ENCODE measurements at regions not wholly inside any gene's neighbourhood (a gene's known extent, or its start where the extent isn't known, plus 50 kb on each side); places are given as distances from the start of the nearest gene placed in this dataset.

DNA sequence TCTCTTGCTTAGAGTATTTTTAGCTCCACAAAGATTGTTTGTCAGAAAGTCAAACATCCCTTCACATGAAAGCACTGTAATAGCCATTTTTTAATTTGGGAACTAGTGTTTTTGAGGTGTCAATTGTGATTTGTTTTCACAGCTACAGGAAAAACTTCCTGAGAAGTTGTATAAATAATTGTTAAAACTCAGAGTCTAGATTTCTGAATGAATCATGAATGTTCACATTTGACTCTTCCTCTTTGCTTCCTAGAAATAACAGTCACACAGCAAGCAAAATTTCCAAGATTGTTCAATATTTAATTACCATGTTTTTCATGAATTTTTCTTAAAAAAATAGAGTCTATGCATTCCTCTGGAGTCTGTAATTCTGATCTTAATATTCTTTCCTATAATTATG lies 156.9 kb upstream of the SLC7A11 start:
- Histone ChIP-seq H3K4me3 (ENCODE audit: insufficient read depth, low read depth, low read length) (no peak overlapping the region), H3K9ac (ENCODE audit: low read depth, low read length) (no peak overlapping the region), H3K27me3 (ENCODE audit: control insufficient read depth, insufficient read depth, low read length) (no peaks in the 10 kb centered on the region), H3K9me1 (ENCODE audit: insufficient read depth, low read length) (no peaks in the 10 kb centered on the region), H2BK5ac (ENCODE audit: low read depth, low read length, poor library complexity, severe bottlenecking) (no peak overlapping the region), H3K4me2 (ENCODE audit: low read depth, low read length) (no peak overlapping the region), H2AK9ac (replicated peaks; ENCODE audit: low read depth, low read length, poor library complexity) (no peak overlapping the region), H3K9me3 (ENCODE audit: control insufficient read depth, insufficient read depth, low read length) (no peaks in the 10 kb centered on the region), H4K5ac (ENCODE audit: low read depth, low read length) (no peak overlapping the region), H2BK15ac (ENCODE audit: low read depth, low read length) (no peak overlapping the region), H4K8ac (ENCODE audit: low read depth in 2 of 2, low read length in 2 of 2) (no peak overlapping the region), H3K79me1 (ENCODE audit: low read depth in 1 of 2, low read length in 2 of 2) (no peaks in the 10 kb centered on the region), H3K4ac (ENCODE audit: low read depth, low read length) (no peak overlapping the region), H2AK5ac (ENCODE audit: low read depth, low read length) (no peak overlapping the region), H4K91ac (ENCODE audit: insufficient read depth, low read depth, low read length) (no peak overlapping the region), H3K18ac (ENCODE audit: low read depth, low read length) (no peak overlapping the region), H2AFZ (replicated peaks; ENCODE audit: low read length, poor library complexity) (no peak overlapping the region), H4K20me1 (ENCODE audit: insufficient read depth, low read length) (no peaks in the 10 kb centered on the region), H3K14ac (replicated peaks; ENCODE audit: low read depth, low read length) (no peak overlapping the region), H3K36me3 (ENCODE audit: control insufficient read depth, insufficient read depth, low read length) (no peaks in the 10 kb centered on the region), H3K27ac (ENCODE audit: insufficient read depth, low read length) (no peak overlapping the region), H2BK120ac (ENCODE audit: low read depth, low read length) (no peak overlapping the region), H3K23ac (ENCODE audit: low read depth, low read length) (no peak overlapping the region), H3K56ac (ENCODE audit: extremely low read depth, insufficient read depth, low read length) (no peak overlapping the region), H3K4me1 (ENCODE audit: control insufficient read depth, insufficient read depth, low read length) (no peaks in the 10 kb centered on the region), H2BK20ac (ENCODE audit: low read depth, low read length) (no peak overlapping the region)
- ChIA-PET CTCF (interaction anchor here (1.2 to 1.3 kb wide), 2 partner anchors 11 to 14 kb away, joined by 3 read pairs; no protein-coding TSS in a partner anchor), POLR2A (ENCODE audit: unreplicated experiment) (no interaction called here)
- dilution Hi-C loops (cut with HindIII; ENCODE audit: low sequenced_read_pairs, unreplicated experiment), result no loop called here
- intact Hi-C loops (cut with micrococcal nuclease), result no loop called here
- in situ Hi-C loops (cut with MboI; ENCODE audit: low sequenced_read_pairs), result no loop called here
- ATAC-seq (ENCODE audit: low read depth) (no peak), DNase-seq (no peak)
- TF ChIP-seq RAD21 (IDR thresholded peaks at IDR 0.05; ENCODE audit: low read length), result no peak
- no peak for TF ChIP-seq POLR2A (IDR thresholded peaks at IDR 0.05; ENCODE audit: low read depth, low read length)
- no peak for TF ChIP-seq CHD1 (IDR thresholded peaks at IDR 0.05; ENCODE audit: low read depth, low read length)
- TF ChIP-seq BHLHE40 (IDR thresholded peaks at IDR 0.05; ENCODE audit: low read depth, low read length), result no peak
- TF ChIP-seq CEBPB (IDR thresholded peaks at IDR 0.05; ENCODE audit: low read depth, low read length), result no peak
- TF ChIP-seq, protein P1, sequence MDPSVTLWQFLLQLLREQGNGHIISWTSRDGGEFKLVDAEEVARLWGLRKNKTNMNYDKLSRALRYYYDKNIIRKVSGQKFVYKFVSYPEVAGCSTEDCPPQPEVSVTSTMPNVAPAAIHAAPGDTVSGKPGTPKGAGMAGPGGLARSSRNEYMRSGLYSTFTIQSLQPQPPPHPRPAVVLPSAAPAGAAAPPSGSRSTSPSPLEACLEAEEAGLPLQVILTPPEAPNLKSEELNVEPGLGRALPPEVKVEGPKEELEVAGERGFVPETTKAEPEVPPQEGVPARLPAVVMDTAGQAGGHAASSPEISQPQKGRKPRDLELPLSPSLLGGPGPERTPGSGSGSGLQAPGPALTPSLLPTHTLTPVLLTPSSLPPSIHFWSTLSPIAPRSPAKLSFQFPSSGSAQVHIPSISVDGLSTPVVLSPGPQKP (IDR thresholded peaks at IDR 0.05; ENCODE audit: borderline replicate concordance, low read depth, low read length), result no peak
- TF ChIP-seq MAFK (IDR thresholded peaks at IDR 0.05; ENCODE audit: low read depth, low read length), result no peak
- TF ChIP-seq RFX5 (IDR thresholded peaks at IDR 0.05; ENCODE audit: low read depth, low read length), result no peak
- no peak for TF ChIP-seq MAZ (IDR thresholded peaks at IDR 0.05; ENCODE audit: borderline replicate concordance, low read depth, low read length)
- BruUV-seq (replicated peaks), result no TSS peak
